ENCODE measurements at regions not wholly inside any gene's neighbourhood (a gene's known extent, or its start where the extent isn't known, plus 50 kb on each side); places are given as distances from the start of the nearest gene placed in this dataset.

GRCh38 chr16:87096746-87097333 lies 220.4 kb downstream of the C16orf95 start:
- no peaks in the 10 kb centered on the region for H3K36me3 ChIP-seq (ENCODE audit: control insufficient read depth, insufficient read depth, low read length)
- H3K4me1 ChIP-seq (ENCODE audit: control insufficient read depth, extremely low read depth, insufficient read depth, low read length) = no peaks in the 10 kb centered on the region
- H4K20me1 ChIP-seq (ENCODE audit: control insufficient read depth, extremely low read depth, insufficient read depth, low read length) = no peaks in the 10 kb centered on the region
- H2AFZ ChIP-seq (ENCODE audit: low read length) = no peak overlapping the region
- TF ChIP-seq CTCF (conservative IDR thresholded peaks at IDR 0.05 in 1 of 2, IDR thresholded peaks at IDR 0.05 in 1 of 2; ENCODE audit: low read depth in 1 of 2, low read length in 2 of 2) (no peak), EZH2 (IDR thresholded peaks at IDR 0.05; ENCODE audit: low read length, missing control alignments) (no peak)
- H3K4me2 ChIP-seq (ENCODE audit: extremely low read depth, insufficient read depth, low read length) = no peak overlapping the region
- H3K4me3 ChIP-seq (replicated peaks in 1 of 4; ENCODE audit: control extremely low read depth in 1 of 4, insufficient read depth in 1 of 4, low read depth in 3 of 4, low read length in 4 of 4) = no peak overlapping the region
- DNase-seq (ENCODE audit: low read depth in 2 of 2) = no peak
- H3K27me3 ChIP-seq (ENCODE audit: control insufficient read depth, insufficient read depth, low read length) = peaks cover 8% of the 10 kb centered on the region
- H3K9me3 ChIP-seq (ENCODE audit: control insufficient read depth, insufficient read depth, low read depth, low read length) = no peaks in the 10 kb centered on the region
- no peak overlapping the region for H3K27ac ChIP-seq (ENCODE audit: insufficient read depth, low read length)
- no peak overlapping the region for H3K9ac ChIP-seq (ENCODE audit: insufficient read depth, low read length)
- H3K79me2 ChIP-seq (ENCODE audit: control insufficient read depth, insufficient read depth, low read length) = no peaks in the 10 kb centered on the region

- Histone ChIP-seq H2AFZ (ENCODE audit: low read length) (no peak overlapping the region), H3K4me1 (ENCODE audit: control insufficient read depth, extremely low read depth, insufficient read depth, low read length) (peaks cover 2% of the 10 kb centered on the region), H4K20me1 (ENCODE audit: control insufficient read depth, extremely low read depth, insufficient read depth, low read length) (no peaks in the 10 kb centered on the region), H3K36me3 (ENCODE audit: control insufficient read depth, insufficient read depth, low read length) (no peaks in the 10 kb centered on the region), H3K27me3 (ENCODE audit: control insufficient read depth, insufficient read depth, low read length) (peaks cover 8% of the 10 kb centered on the region), H3K79me2 (ENCODE audit: control insufficient read depth, insufficient read depth, low read length) (no peaks in the 10 kb centered on the region), H3K9me3 (ENCODE audit: control insufficient read depth, insufficient read depth, low read depth, low read length) (no peaks in the 10 kb centered on the region), H3K9ac (ENCODE audit: insufficient read depth, low read length) (no peak overlapping the region), H3K4me2 (ENCODE audit: extremely low read depth, insufficient read depth, low read length) (no peak overlapping the region), H3K4me3 (replicated peaks in 1 of 4; ENCODE audit: control extremely low read depth in 1 of 4, insufficient read depth in 1 of 4, low read depth in 3 of 4, low read length in 4 of 4) (no peak overlapping the region), H3K27ac (ENCODE audit: insufficient read depth, low read length) (no peak overlapping the region)
- DNase-seq (ENCODE audit: low read depth in 2 of 2) = no peak
- TF ChIP-seq EZH2 (IDR thresholded peaks at IDR 0.05; ENCODE audit: low read length, missing control alignments) = no peak
- TF ChIP-seq CTCF (conservative IDR thresholded peaks at IDR 0.05 in 1 of 2, IDR thresholded peaks at IDR 0.05 in 1 of 2; ENCODE audit: low read depth in 1 of 2, low read length in 2 of 2) = no peak
Measured at GRCh38 chr16:87098361-87098760, 218.8 kb downstream of the C16orf95 start.

- H3K27ac ChIP-seq (ENCODE audit: insufficient read depth, low read length) = no peak overlapping the region
- H3K4me2 ChIP-seq (ENCODE audit: extremely low read depth, insufficient read depth, low read length) = no peak overlapping the region
- H4K20me1 ChIP-seq (ENCODE audit: control insufficient read depth, extremely low read depth, insufficient read depth, low read length) = no peaks in the 10 kb centered on the region
- DNase-seq (ENCODE audit: low read depth in 2 of 2) = no peak
- TF ChIP-seq EZH2 (IDR thresholded peaks at IDR 0.05; ENCODE audit: low read length, missing control alignments) (no peak), CTCF (conservative IDR thresholded peaks at IDR 0.05 in 1 of 2, IDR thresholded peaks at IDR 0.05 in 1 of 2; ENCODE audit: low read depth in 1 of 2, low read length in 2 of 2) (no peak)
- H2AFZ ChIP-seq (ENCODE audit: low read length) = no peak overlapping the region
- peaks cover 2% of the 10 kb centered on the region for H3K4me1 ChIP-seq (ENCODE audit: control insufficient read depth, extremely low read depth, insufficient read depth, low read length)
- H3K27me3 ChIP-seq (ENCODE audit: control insufficient read depth, insufficient read depth, low read length) = peaks cover 8% of the 10 kb centered on the region
- H3K9me3 ChIP-seq (ENCODE audit: control insufficient read depth, insufficient read depth, low read depth, low read length) = no peaks in the 10 kb centered on the region
- H3K36me3 ChIP-seq (ENCODE audit: control insufficient read depth, insufficient read depth, low read length) = no peaks in the 10 kb centered on the region
- no peak overlapping the region for H3K4me3 ChIP-seq (replicated peaks in 1 of 4; ENCODE audit: control extremely low read depth in 1 of 4, insufficient read depth in 1 of 4, low read depth in 3 of 4, low read length in 4 of 4)
- H3K79me2 ChIP-seq (ENCODE audit: control insufficient read depth, insufficient read depth, low read length) = no peaks in the 10 kb centered on the region
- H3K9ac ChIP-seq (ENCODE audit: insufficient read depth, low read length) = no peak overlapping the region
Measured at GRCh38 chr16:87098976-87099720, 218.0 kb downstream of the C16orf95 start.
